ENCODE measurements at regions not wholly inside any gene's neighbourhood (a gene's known extent, or its start where the extent isn't known, plus 50 kb on each side); places are given as distances from the start of the nearest gene placed in this dataset.

DNA sequence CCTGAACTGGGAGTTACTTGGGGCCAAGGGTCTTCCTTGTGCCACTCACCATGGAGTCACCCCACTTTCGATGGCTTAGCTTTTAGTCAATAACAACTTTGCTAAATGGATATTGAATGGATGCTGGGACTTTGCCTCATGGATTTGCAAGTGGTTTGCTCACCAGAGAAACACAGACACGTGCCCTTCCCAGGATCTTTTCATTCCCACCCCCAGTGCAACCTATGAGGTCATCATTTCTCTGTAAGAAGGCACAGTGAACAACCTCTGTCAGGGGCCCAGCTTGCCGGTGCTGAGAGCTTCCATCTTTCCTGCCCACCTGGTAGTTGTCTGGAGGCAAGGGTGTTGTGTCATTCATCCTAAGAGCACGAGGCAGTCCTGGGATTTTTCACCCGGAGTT is 256.8 kb upstream of the PMEPA1 start:
- no peak for FAIRE-seq
- POLR2A ChIA-PET (ENCODE audit: partially characterized antibody): no interaction called here
- no peak overlapping the region for H2BK20ac ChIP-seq (ENCODE audit: low read length)
- no peak for TF ChIP-seq TAF7 (optimal IDR thresholded peaks at IDR 0.05; ENCODE audit: borderline replicate concordance, low read depth, low read length)
- TF ChIP-seq CREB1 (IDR thresholded peaks at IDR 0.05): no peak
- TF ChIP-seq JUN (IDR thresholded peaks at IDR 0.05; ENCODE audit: low read depth, low read length): no peak
- TF ChIP-seq CTBP2 (IDR thresholded peaks at IDR 0.05; ENCODE audit: borderline replicate concordance, insufficient read depth, insufficient read length, low read length): no peak
- no peak for TF ChIP-seq MAFK (IDR thresholded peaks at IDR 0.05; ENCODE audit: low read depth, low read length)
- no peak for TF ChIP-seq ZNF274 (IDR thresholded peaks at IDR 0.05; ENCODE audit: borderline replicate concordance, extremely low read depth, low read length)
- no peak for TF ChIP-seq POLR2AphosphoS5 (IDR thresholded peaks at IDR 0.05; ENCODE audit: low read depth, low read length)

More for the DNA sequence above, 256.8 kb upstream of the PMEPA1 start:
- Histone ChIP-seq H4K8ac (ENCODE audit: extremely low read depth, insufficient read depth, low read length) (no peak overlapping the region), H3K56ac (replicated peaks; ENCODE audit: insufficient read length, low read depth, low read length) (no peak overlapping the region), H2BK15ac (ENCODE audit: low read length) (no peak overlapping the region), H4K20me1 (replicated peaks in 1 of 2; ENCODE audit: control insufficient read depth in 1 of 2, insufficient read depth in 2 of 2, low read length in 2 of 2) (no peaks in the 10 kb centered on the region), H3K14ac (ENCODE audit: insufficient read length) (no peak overlapping the region), H3K9ac (replicated peaks in 1 of 4; ENCODE audit: extremely low read depth in 1 of 4, low read depth in 3 of 4, low read length in 3 of 4) (no peak overlapping the region), H3K36me3 (ENCODE audit: control insufficient read depth in 2 of 4, insufficient read depth in 4 of 4, low read length in 3 of 4) (no peaks in the 10 kb centered on the region), H4K5ac (ENCODE audit: insufficient read length, low read depth, low read length) (no peak overlapping the region), H3K4me1 (replicated peaks in 1 of 4; ENCODE audit: control insufficient read depth in 3 of 4, insufficient read depth in 4 of 4, low read length in 3 of 4) (no peaks in the 10 kb centered on the region), H4K91ac (replicated peaks; ENCODE audit: insufficient read length, low read length) (no peak overlapping the region), H3K4ac (replicated peaks; ENCODE audit: insufficient read length, low read depth, low read length) (no peak overlapping the region), H3K27ac (ENCODE audit: low read depth, low read length) (no peak overlapping the region), H2AFZ (ENCODE audit: low read length) (no peak overlapping the region), H3K23ac (ENCODE audit: insufficient read length) (no peak overlapping the region), H3K23me2 (ENCODE audit: low read depth, low read length) (peaks cover under 1% of the 10 kb centered on the region; the same call in 1 of the 2 replicates), H2BK5ac (ENCODE audit: low read depth, low read length) (no peak overlapping the region), H3K4me2 (ENCODE audit: insufficient read depth in 1 of 2, low read depth in 2 of 2, low read length in 2 of 2) (no peak overlapping the region), H3K79me2 (ENCODE audit: control insufficient read depth in 1 of 2, insufficient read depth in 2 of 2, low read length in 2 of 2) (no peaks in the 10 kb centered on the region), H3K4me3 (ENCODE audit: extremely low read depth in 1 of 4, insufficient read depth in 2 of 4, low read depth in 3 of 4, low read length in 4 of 4) (no peak overlapping the region), H3K79me1 (ENCODE audit: low read depth, low read length) (no peaks in the 10 kb centered on the region), H2BK120ac (replicated peaks; ENCODE audit: low read depth, low read length) (no peak overlapping the region), H2BK12ac (ENCODE audit: low read depth, low read length) (no peak overlapping the region), H3K9me3 (ENCODE audit: insufficient read depth in 2 of 2, low read depth in 1 of 2, low read length in 1 of 2) (no peaks in the 10 kb centered on the region), H2AK5ac (ENCODE audit: low read depth, low read length) (no peak overlapping the region), H3K18ac (ENCODE audit: extremely low read depth, low read length) (no peak overlapping the region), H3K27me3 (replicated peaks in 1 of 4; ENCODE audit: control insufficient read depth in 3 of 4, extremely low read depth in 1 of 4, insufficient read depth in 3 of 4, low read length in 3 of 4) (no peaks in the 10 kb centered on the region; a peak in 1 of 7 replicates)
- CTCF ChIA-PET (ENCODE audit: partially characterized antibody): interaction anchor here (0.6 to 2.1 kb wide), 6 partner anchors 15 to 246 kb away, joined by 3 to 6 read pairs (median 4); no protein-coding TSS in a partner anchor
- DNase-seq (ENCODE audit: low read depth in 1 of 2, low spot score in 2 of 2): no peak
- 83% methylated on average over 5 of the region's 5 CpGs; no CpG with 5 or more reads in 1 of the 2 experiments for WGBS, 2 experiments (ENCODE audit: extremely low coverage in 1 of 2, insufficient coverage in 1 of 2, insufficient read length in 1 of 2, insufficient replicate concordance in 2 of 2, low coverage in 1 of 2, low lambda C conversion rate in 2 of 2, missing lambda C conversion rate in 1 of 2)

Measured in H1 (cell line).